SU-DHL-6 (cell line): ENCODE measurements at regions not wholly inside any gene's neighbourhood (a gene's known extent, or its start where the extent isn't known, plus 50 kb on each side); places are given as distances from the start of the nearest gene placed in this dataset.

ENCODE experiments used
- H2AFZ ChIP-seq: fragments of 200-600 bp; sonication (generic); 2 replicates; pipeline ENCODE4 v1.6.1; 2014; ENCODE audit warnings: low read depth, mild to moderate bottlenecking, moderate library complexity, mixed read lengths, antibody characterized with exemption, low read length; ENCODE audit not compliant: severe bottlenecking
- H3F3A ChIP-seq: fragments of 200-600 bp; shearing (Covaris generic); 2 replicates; pipeline ENCODE4 v1.6.0; 2016; ENCODE audit warnings: antibody characterized with exemption, mild to moderate bottlenecking; ENCODE audit not compliant: insufficient read depth
- H3K27ac ChIP-seq: fragments of 200-600 bp; sonication (generic); 2 replicates; pipeline ENCODE4 v1.5.1; 2016; ENCODE audit warnings: low read depth, mild to moderate bottlenecking, low read length, moderate library complexity, mixed read lengths
- H3K27me3 ChIP-seq: fragments of 200-600 bp; sonication (generic), shearing (Covaris generic); 2 replicates; pipeline ENCODE4 v1.6.0; 2014; ENCODE audit warnings: mild to moderate bottlenecking, low read length
- H3K36me3 ChIP-seq: fragments of 200-600 bp; sonication (generic); 2 replicates; pipeline ENCODE4 v1.6.1; 2014; ENCODE audit warnings: mild to moderate bottlenecking, low read length, mixed read lengths
- H3K4me2 ChIP-seq: fragments of 300-600, 200-600 bp; shearing (Covaris generic), sonication (generic); 2 replicates; pipeline ENCODE4 v1.6.0; 2014; ENCODE audit warnings: low read length, low read depth, mild to moderate bottlenecking; ENCODE audit not compliant: poor library complexity, severe bottlenecking
- H3K4me3 ChIP-seq: fragments of 200-600 bp; sonication (generic); 2 replicates; pipeline ENCODE4 v1.5.1; 2014; ENCODE audit warnings: antibody characterized with exemption, low read length, mild to moderate bottlenecking, mixed read lengths; ENCODE audit not compliant: insufficient read depth, poor library complexity, severe bottlenecking
- H3K79me2 ChIP-seq: fragments of 200-600 bp; sonication (generic); 2 replicates; pipeline ENCODE4 v1.6.1; 2014; ENCODE audit warnings: mild to moderate bottlenecking, low read length, moderate library complexity; ENCODE audit not compliant: insufficient read depth
- H3K9ac ChIP-seq: fragments of 200-600 bp; sonication (generic); 2 replicates; pipeline ENCODE4 v1.7.0; 2014; ENCODE audit warnings: mild to moderate bottlenecking, low read length
- H3K9me2 ChIP-seq: fragments of 200-600 bp; sonication (generic); replicated peaks from 2 replicates; pipeline ENCODE4 v1.6.1; 2014; ENCODE audit warnings: low read length; ENCODE audit not compliant: insufficient read depth
- H3K9me3 ChIP-seq: fragments of 200-600 bp; sonication (generic); 2 replicates; pipeline ENCODE4 v1.6.1; 2014; ENCODE audit warnings: low read length, mixed read lengths; ENCODE audit not compliant: insufficient read depth
- H4K20me1 ChIP-seq: fragments of 200-600 bp; sonication (generic); 2 replicates; pipeline ENCODE4 v1.6.1; 2014; ENCODE audit warnings: low read depth, mild to moderate bottlenecking, antibody characterized with exemption, low read length, moderate library complexity, mixed read lengths
- EZH2phosphoT487 ChIP-seq: fragments of 200-600 bp; sonication (generic), shearing (Covaris generic); conservative IDR thresholded peaks from 2 replicates; pipeline ENCODE4 v1.6.1; 2018; ENCODE audit warnings: mild to moderate bottlenecking, antibody characterized with exemption, low read length, moderate library complexity, mixed read lengths
- TF ChIP-seq, protein P1 (sequence below): fragments of 200-600 bp; sonication (generic); IDR thresholded peaks from one replicate; pipeline ENCODE4 v1.5.1; 2017; ENCODE audit warnings: antibody characterized with exemption, mild to moderate bottlenecking, low read length, moderate library complexity; ENCODE audit not compliant: insufficient read depth, poor library complexity, severe bottlenecking

GRCh38 chr11:42251984-42252383 is 792.5 kb upstream of the LRRC4C start:
- Histone ChIP-seq H3K9me2 (no peaks in the 10 kb centered on the region), H3K4me2 (no peak overlapping the region), H3K36me3 (no peaks in the 10 kb centered on the region), H3K79me2 (no peaks in the 10 kb centered on the region), H3K9me3 (no peaks in the 10 kb centered on the region), H3F3A (no peaks in the 10 kb centered on the region), H4K20me1 (no peaks in the 10 kb centered on the region), H3K4me3 (no peak overlapping the region), H3K9ac (no peak overlapping the region), H2AFZ (no peak overlapping the region), H3K27ac (no peak overlapping the region), H3K27me3 (no peaks in the 10 kb centered on the region)
- TF ChIP-seq, protein P1, sequence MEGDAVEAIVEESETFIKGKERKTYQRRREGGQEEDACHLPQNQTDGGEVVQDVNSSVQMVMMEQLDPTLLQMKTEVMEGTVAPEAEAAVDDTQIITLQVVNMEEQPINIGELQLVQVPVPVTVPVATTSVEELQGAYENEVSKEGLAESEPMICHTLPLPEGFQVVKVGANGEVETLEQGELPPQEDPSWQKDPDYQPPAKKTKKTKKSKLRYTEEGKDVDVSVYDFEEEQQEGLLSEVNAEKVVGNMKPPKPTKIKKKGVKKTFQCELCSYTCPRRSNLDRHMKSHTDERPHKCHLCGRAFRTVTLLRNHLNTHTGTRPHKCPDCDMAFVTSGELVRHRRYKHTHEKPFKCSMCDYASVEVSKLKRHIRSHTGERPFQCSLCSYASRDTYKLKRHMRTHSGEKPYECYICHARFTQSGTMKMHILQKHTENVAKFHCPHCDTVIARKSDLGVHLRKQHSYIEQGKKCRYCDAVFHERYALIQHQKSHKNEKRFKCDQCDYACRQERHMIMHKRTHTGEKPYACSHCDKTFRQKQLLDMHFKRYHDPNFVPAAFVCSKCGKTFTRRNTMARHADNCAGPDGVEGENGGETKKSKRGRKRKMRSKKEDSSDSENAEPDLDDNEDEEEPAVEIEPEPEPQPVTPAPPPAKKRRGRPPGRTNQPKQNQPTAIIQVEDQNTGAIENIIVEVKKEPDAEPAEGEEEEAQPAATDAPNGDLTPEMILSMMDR = no peak
- TF ChIP-seq EZH2phosphoT487 = no peak

GRCh38 chr11:42253156-42253555 is 793.7 kb upstream of the LRRC4C start:
- H3K79me2 ChIP-seq = no peaks in the 10 kb centered on the region
- H3K4me3 ChIP-seq = no peak overlapping the region
- H3K4me2 ChIP-seq = no peak overlapping the region
- TF ChIP-seq, protein P1 = no peak
- TF ChIP-seq EZH2phosphoT487 = no peak
- H3K36me3 ChIP-seq = no peaks in the 10 kb centered on the region
- no peaks in the 10 kb centered on the region for H3K9me2 ChIP-seq
- H2AFZ ChIP-seq = no peak overlapping the region
- no peak overlapping the region for H3K27ac ChIP-seq
- H3K9ac ChIP-seq = no peak overlapping the region
- H3F3A ChIP-seq = no peaks in the 10 kb centered on the region
- H4K20me1 ChIP-seq = no peaks in the 10 kb centered on the region
- no peaks in the 10 kb centered on the region for H3K9me3 ChIP-seq
- no peaks in the 10 kb centered on the region for H3K27me3 ChIP-seq

DNA sequence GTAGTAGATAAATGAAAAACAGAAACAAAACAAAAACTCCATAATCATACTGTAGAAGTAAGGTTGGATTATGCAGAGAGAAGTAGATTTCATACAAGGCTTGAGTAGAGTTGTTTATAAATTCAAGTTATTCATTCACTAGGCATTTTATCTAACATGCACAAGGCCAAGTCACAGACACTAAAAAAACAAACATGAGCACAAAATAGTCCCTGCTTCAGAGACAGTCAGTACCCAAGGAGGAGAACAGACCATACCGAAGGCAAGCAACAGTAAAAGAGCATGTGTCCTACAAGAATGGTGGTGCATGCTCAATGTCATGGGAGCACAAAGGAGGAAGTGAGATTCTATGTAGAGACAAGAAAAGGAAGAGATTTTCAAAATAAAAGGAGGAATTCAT is 796.5 kb upstream of the LRRC4C start:
- TF ChIP-seq, protein P1 = no peak
- no peak for TF ChIP-seq EZH2phosphoT487
- no peak overlapping the region for H3K4me3 ChIP-seq
- no peaks in the 10 kb centered on the region for H3K79me2 ChIP-seq
- no peak overlapping the region for H2AFZ ChIP-seq
- H3K27me3 ChIP-seq = no peaks in the 10 kb centered on the region
- H3K36me3 ChIP-seq = no peaks in the 10 kb centered on the region
- H3K9me2 ChIP-seq = no peaks in the 10 kb centered on the region
- no peak overlapping the region for H3K4me2 ChIP-seq
- no peak overlapping the region for H3K27ac ChIP-seq
- no peaks in the 10 kb centered on the region for H3F3A ChIP-seq
- H4K20me1 ChIP-seq = no peaks in the 10 kb centered on the region
- H3K9ac ChIP-seq = no peak overlapping the region
- no peaks in the 10 kb centered on the region for H3K9me3 ChIP-seq

DNA sequence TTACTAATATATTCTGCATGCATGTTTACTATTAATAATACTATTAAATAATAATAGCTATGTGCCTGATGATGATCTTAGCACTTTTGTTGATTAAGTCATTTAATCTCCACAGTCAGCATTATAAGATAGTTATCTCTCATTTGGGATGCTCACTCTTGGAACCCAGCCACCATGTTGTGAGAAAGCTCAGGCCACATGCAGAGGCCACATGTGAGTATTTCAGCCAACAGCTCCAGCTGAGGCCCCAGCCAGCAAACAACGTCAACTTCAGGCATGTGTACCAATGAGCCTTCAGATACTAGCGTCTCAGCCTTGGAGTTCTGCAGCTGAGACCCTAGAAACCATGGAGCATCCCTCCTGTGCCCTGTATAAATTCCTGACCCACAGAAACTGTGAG is 798.1 kb upstream of the LRRC4C start:
- TF ChIP-seq, protein P1 = no peak
- TF ChIP-seq EZH2phosphoT487 = no peak
- Histone ChIP-seq H3K9ac (no peak overlapping the region), H2AFZ (no peak overlapping the region), H3K9me3 (no peaks in the 10 kb centered on the region), H3K27ac (no peak overlapping the region), H3K9me2 (no peaks in the 10 kb centered on the region), H3K36me3 (no peaks in the 10 kb centered on the region), H4K20me1 (no peaks in the 10 kb centered on the region), H3K79me2 (no peaks in the 10 kb centered on the region), H3K4me3 (no peak overlapping the region), H3K27me3 (no peaks in the 10 kb centered on the region), H3F3A (no peaks in the 10 kb centered on the region), H3K4me2 (no peak overlapping the region)
